Esophagus squamous epithelium (tissue), 4 donors: ENCODE measurements at regions not wholly inside any gene's neighbourhood (a gene's known extent, or its start where the extent isn't known, plus 50 kb on each side); places are given as distances from the start of the nearest gene placed in this dataset.

Experiments
- CTCF ChIP-seq, 6 experiments: fragments of 450-650 bp in 4 of 6; fragments of 200-600 bp in 2 of 6; sonication (generic) in 2 of 6; IDR thresholded peaks; one replicate each; pipeline ENCODE4 v1.5.1; 2016 to 2019; ENCODE audit warnings: antibody characterized with exemption in 6 of 6, mild to moderate bottlenecking in 4 of 6, moderate library complexity in 4 of 6
- POLR2A ChIP-seq, 4 donors: fragments of 450-650 bp; IDR thresholded peaks; one replicate each; pipeline ENCODE4 v1.6.1; 2017; ENCODE audit warnings: antibody characterized with exemption in 4 of 4, mild to moderate bottlenecking in 4 of 4, moderate library complexity in 3 of 4

DNA sequence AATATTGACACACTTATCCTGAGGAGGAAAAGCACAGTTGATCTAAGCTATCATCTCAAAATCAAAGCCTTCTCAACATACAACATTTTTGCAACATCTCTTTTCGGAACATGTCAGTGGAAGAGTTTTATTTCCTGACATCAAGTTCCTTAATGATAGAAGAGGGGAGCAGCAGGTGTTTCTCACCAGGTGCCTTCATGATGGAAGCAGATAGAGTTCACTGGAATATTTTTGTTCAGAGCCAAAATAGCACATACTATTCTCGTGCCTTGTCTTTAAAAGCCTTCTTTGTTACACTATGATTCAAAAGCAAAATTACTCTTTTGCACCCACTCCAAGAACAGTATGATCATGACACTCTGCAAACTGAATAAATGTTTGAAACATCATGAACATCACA is 176.9 kb upstream of the CCNG1 start:
- TF ChIP-seq CTCF (IDR thresholded peaks at IDR 0.05) (no peak), POLR2A (IDR thresholded peaks at IDR 0.05) (no peak)
